Thyroid gland (tissue), 4 donors: ENCODE measurements at regions not wholly inside any gene's neighbourhood (a gene's known extent, or its start where the extent isn't known, plus 50 kb on each side); places are given as distances from the start of the nearest gene placed in this dataset.

Experiments used
- POLR2A ChIP-seq, 2 donors: fragments of 450-650 bp; IDR thresholded peaks; one replicate each; pipeline ENCODE4 v1.6.1; 2017; ENCODE audit warnings: antibody characterized with exemption in 2 of 2, mild to moderate bottlenecking in 2 of 2, moderate library complexity in 1 of 2
- TF ChIP-seq, protein P1 (sequence below), 6 experiments: fragments of 200-600 bp in 3 of 6; fragments of 450-650 bp in 3 of 6; sonication (generic) in 3 of 6; IDR thresholded peaks; one replicate each; pipeline ENCODE4 v1.5.1; 2016 to 2019; ENCODE audit warnings: antibody characterized with exemption in 6 of 6, mild to moderate bottlenecking in 2 of 6, inconsistent platforms in 1 of 6, moderate library complexity in 1 of 6

DNA sequence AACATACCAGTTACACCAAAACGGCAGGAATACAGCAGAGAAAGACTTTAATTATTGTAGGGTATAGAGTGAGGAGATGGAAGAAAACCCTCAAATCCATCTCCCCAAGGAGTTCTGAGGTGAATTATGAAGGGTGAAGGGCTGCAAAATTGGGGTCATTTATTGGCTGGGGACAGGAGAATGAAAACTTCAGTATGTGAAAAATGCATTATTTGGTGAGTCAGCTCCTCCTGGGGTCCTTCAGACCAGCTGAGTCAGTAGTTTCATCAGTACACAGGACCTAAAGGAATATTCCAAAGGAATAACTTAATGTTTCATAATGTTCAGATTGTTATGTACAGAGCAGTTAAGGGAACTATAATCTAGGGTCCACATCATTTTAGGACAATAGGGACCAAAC, 566.0 kb downstream of the GBE1 start:
- TF ChIP-seq, protein P1, sequence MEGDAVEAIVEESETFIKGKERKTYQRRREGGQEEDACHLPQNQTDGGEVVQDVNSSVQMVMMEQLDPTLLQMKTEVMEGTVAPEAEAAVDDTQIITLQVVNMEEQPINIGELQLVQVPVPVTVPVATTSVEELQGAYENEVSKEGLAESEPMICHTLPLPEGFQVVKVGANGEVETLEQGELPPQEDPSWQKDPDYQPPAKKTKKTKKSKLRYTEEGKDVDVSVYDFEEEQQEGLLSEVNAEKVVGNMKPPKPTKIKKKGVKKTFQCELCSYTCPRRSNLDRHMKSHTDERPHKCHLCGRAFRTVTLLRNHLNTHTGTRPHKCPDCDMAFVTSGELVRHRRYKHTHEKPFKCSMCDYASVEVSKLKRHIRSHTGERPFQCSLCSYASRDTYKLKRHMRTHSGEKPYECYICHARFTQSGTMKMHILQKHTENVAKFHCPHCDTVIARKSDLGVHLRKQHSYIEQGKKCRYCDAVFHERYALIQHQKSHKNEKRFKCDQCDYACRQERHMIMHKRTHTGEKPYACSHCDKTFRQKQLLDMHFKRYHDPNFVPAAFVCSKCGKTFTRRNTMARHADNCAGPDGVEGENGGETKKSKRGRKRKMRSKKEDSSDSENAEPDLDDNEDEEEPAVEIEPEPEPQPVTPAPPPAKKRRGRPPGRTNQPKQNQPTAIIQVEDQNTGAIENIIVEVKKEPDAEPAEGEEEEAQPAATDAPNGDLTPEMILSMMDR (IDR thresholded peaks at IDR 0.05), result no peak
- TF ChIP-seq POLR2A (IDR thresholded peaks at IDR 0.05), result no peak
